GM18907 (cell line): ENCODE measurements at regions not wholly inside any gene's neighbourhood (a gene's known extent, or its start where the extent isn't known, plus 50 kb on each side); places are given as distances from the start of the nearest gene placed in this dataset.

Source experiments
- ATAC-seq: cut with Tn5 transposase; IDR thresholded peaks from one replicate; pipeline ENCODE4 v1.9.1; 2021; ENCODE audit warnings: mild to moderate bottlenecking, moderate library complexity; ENCODE audit not compliant: unreplicated experiment

- ATAC-seq: no peak
Measured at GRCh38 chr11:103530257-103530656, 421.0 kb downstream of the DYNC2H1 start.

GRCh38 chr11:103532133-103532788 is 423.0 kb downstream of the DYNC2H1 start:
- no peak for ATAC-seq

- no peak for ATAC-seq
Measured at GRCh38 chr11:103534191-103534590, 425.0 kb downstream of the DYNC2H1 start.

- ATAC-seq: no peak
Measured at GRCh38 chr11:103534959-103535358, 425.7 kb downstream of the DYNC2H1 start.

GRCh38 chr11:103536335-103536722 is 427.1 kb downstream of the DYNC2H1 start:
- ATAC-seq: no peak

GRCh38 chr11:103537904-103538502 is 428.8 kb downstream of the DYNC2H1 start:
- no peak for ATAC-seq

GRCh38 chr11:103539166-103539565 is 429.9 kb downstream of the DYNC2H1 start:
- no peak for ATAC-seq

GRCh38 chr11:103541186-103541795 is 432.1 kb downstream of the DYNC2H1 start:
- no peak for ATAC-seq

GRCh38 chr11:103542851-103543250 is 433.6 kb downstream of the DYNC2H1 start:
- ATAC-seq: no peak

- no peak for ATAC-seq
Measured at GRCh38 chr11:103543456-103543855, 434.2 kb downstream of the DYNC2H1 start.

GRCh38 chr11:103544874-103545273 is 435.6 kb downstream of the DYNC2H1 start:
- ATAC-seq: no peak

- no peak for ATAC-seq
Measured at GRCh38 chr11:103545551-103545950, 436.3 kb downstream of the DYNC2H1 start.

- ATAC-seq: no peak
Measured at GRCh38 chr11:103546236-103546635, 437.0 kb downstream of the DYNC2H1 start.

- ATAC-seq: no peak
Measured at GRCh38 chr11:103547024-103547423, 437.8 kb downstream of the DYNC2H1 start.

GRCh38 chr11:103547691-103548090 is 438.5 kb downstream of the DYNC2H1 start:
- no peak for ATAC-seq

- ATAC-seq: no peak
Measured at GRCh38 chr11:103548838-103549237, 439.6 kb downstream of the DYNC2H1 start.

- ATAC-seq: no peak
Measured at GRCh38 chr11:103550811-103551210, 441.6 kb downstream of the DYNC2H1 start.

- ATAC-seq: no peak
Measured at GRCh38 chr11:103552086-103552485, 442.9 kb downstream of the DYNC2H1 start.

- no peak for ATAC-seq
Measured at GRCh38 chr11:103556171-103556570, 446.9 kb downstream of the DYNC2H1 start.

GRCh38 chr11:103566116-103566515 is 456.9 kb downstream of the DYNC2H1 start:
- no peak for ATAC-seq

- ATAC-seq: no peak
Measured at GRCh38 chr11:103581760-103582159, 454.7 kb upstream of the DDI1 start.

- ATAC-seq: no peak
Measured at GRCh38 chr11:103582351-103582909, 454.0 kb upstream of the DDI1 start.
